ENCODE measurements at regions not wholly inside any gene's neighbourhood (a gene's known extent, or its start where the extent isn't known, plus 50 kb on each side); places are given as distances from the start of the nearest gene placed in this dataset.

GRCh38 chr1:82695443-82695842, 894.7 kb downstream of the ADGRL2 start:
- TF ChIP-seq EZH2phosphoT487 (IDR thresholded peaks at IDR 0.05; ENCODE audit: borderline replicate concordance, low read length) (no peak), CTCF (IDR thresholded peaks at IDR 0.05; ENCODE audit: low read depth, low read length, poor library complexity, severe bottlenecking) (no peak)
